ENCODE measurements at regions not wholly inside any gene's neighbourhood (a gene's known extent, or its start where the extent isn't known, plus 50 kb on each side); places are given as distances from the start of the nearest gene placed in this dataset.
"Not testable (repeated sequence)": the region's sequence is repeated elsewhere in the genome, so short reads cannot be mapped to it uniquely, and the experiment has no call there.

GRCh38 chr6:134632024-134632423 is 314.1 kb upstream of the SGK1 start:
- no peak for DNase-seq

DNA sequence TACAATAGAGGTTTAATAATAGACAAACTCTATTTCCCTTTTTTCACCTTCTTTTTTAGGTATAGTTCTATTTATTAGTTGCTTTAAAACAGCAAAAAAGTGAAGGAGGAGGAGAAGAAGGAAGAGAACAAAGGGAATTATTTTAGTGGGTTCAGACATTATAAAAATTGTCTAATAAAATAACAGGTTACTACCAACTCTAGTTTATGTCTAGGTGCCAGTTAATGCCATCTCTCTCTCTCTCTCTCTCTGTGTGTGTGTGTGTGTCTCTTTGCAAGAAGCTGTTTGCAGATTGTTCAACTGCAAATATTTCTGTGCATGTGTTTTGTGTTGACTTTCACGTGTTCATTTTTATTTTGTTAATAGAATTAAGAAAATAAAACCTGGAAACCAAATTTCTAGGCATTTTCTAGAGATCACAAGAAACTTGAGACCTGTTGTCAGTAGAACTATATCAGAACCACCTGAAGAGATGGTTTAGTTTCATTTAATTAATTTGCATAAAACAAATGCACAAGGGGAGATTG is 313.5 kb upstream of the SGK1 start:
- DNase-seq: no peak

DNA sequence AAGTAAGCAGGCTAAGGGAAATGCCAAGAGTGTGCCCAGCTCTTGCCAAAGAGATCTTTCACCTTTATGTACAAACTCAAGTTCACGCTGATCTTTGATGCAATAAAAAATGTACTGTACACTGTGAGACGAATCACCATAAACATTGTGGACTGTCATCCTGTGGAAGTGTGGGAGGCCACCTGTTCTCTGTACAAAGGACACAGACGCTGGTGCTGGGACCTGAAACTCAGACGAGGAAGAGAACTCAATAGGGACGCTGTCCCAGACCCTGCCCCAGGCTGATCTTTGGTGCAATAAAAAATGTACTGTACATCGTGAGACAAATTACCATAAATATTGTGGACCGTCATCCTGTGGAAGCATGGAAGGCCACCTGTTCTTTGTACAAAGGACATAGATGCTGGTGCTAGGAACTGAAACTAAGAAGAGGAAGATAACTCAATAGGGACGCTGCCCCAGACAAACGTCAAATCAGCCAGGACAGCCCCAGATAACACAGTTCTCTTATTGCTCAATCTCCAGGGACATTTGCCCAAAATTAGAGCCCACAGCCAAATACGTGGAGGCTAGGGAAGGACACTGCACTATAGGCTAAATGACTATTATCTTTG is 312.7 kb upstream of the SGK1 start:
- no peak for DNase-seq

DNA sequence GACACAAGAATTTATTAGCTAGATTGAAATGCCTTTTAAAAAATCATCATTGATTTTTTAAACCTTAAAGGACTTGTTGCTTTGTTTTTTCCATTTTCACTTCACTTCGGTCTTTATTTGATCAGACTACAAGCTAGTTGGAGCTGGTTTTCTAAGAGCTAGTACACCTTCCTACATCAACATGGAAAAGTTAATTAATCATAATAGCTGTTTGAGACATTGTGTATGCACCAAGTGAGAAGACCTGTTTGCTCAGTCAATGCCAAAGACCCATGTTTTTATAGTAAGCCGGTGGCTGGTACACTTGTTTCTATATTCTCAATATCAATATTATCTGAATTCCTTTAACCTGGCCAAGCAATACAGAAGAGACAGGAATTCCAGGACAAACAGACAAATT is 310.2 kb upstream of the SGK1 start:
- no peak for DNase-seq

- DNase-seq: no peak
Observed at GRCh38 chr6:134627707-134628106, 309.8 kb upstream of the SGK1 start.

- DNase-seq: no peak
Observed at GRCh38 chr6:134626589-134626988, 308.7 kb upstream of the SGK1 start.

DNA sequence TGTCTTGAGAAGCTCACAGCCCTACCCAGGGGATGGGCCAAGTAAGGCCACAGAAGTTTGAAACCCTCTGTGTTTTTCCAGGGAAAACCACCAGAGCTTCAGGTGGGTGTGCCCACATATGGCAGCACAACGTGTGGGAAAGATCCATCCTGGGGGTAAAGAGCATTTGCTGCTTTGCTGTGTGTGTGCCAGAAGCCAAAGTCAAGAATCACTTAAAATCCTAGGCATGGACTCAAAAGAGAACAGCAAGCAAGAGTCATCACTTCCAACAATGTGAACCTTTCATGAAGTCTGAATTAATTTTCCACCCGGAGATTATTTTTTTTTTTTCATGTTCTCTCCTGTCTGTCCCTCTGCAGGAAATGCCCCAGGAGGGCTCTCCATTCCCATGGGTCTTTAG is 308.2 kb upstream of the SGK1 start:
- DNase-seq: peak; percentile 20

DNA sequence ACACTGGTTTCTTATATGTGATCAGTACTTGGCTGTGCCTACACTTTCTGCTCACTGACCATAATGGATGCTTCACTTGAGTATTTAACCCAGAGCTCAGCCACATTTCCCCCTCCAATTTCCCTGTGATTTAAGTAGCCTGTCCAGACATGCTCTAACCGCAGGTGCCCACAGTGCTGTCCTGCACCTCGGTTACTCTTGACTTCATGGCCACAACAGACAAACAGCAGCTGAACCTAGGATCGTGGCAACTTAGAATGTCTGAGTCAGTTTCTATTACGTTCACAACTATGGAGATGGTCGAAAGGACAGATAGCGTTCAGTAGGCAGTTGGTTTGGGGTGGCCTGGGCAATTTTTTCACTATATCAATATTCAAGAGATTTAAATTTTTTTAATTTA is 306.9 kb upstream of the SGK1 start:
- DNase-seq: no peak

DNA sequence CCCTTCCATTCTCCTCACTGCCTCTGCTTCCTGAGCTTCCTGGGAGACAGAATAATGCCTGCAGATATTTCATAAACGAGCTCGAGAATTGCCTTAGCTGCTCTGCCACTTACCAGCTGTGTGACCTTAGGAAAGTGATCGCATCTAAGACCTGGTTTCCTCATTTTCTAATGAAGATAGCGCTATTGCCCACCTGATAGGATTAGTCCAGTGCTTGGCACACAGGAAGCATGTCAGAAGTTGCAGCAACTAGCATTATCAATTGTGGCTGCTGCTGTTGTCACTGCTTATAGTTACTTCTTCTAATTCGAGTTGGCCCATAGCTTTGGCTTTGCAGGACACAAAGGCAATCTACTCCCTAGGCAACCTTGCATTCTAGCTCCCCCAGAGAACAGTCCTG is 305.5 kb upstream of the SGK1 start:
- DNase-seq: no peak

- no peak for DNase-seq
Observed at GRCh38 chr6:134622382-134623173, 304.7 kb upstream of the SGK1 start.

DNA sequence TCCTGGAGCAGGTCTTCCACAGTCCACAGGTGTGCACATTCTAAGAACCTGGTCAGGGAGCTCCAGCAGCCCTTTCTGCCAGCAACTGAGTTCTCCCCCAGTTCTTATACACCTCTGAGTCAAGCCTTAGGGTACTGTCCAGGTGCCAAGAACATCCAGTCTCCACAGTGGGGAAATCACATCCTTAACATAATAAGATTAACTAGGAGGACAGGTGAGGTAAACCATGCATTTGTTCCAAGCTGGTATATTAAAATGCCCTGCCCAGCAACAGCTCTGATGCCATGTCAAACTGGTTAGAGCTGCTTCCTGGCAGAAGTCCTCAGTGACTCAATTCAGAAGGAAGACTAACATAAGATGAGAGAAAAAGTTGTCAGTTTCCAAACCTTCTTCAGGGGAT is 303.9 kb upstream of the SGK1 start:
- DNase-seq: no peak

GRCh38 chr6:134619789-134620188 is 301.9 kb upstream of the SGK1 start:
- DNase-seq: peak; percentile 76

- no peak for DNase-seq
Observed at GRCh38 chr6:134619077-134619476, 301.2 kb upstream of the SGK1 start.

- DNase-seq: peak; percentile 40
Observed at GRCh38 chr6:134614606-134615485, 296.9 kb upstream of the SGK1 start.

DNA sequence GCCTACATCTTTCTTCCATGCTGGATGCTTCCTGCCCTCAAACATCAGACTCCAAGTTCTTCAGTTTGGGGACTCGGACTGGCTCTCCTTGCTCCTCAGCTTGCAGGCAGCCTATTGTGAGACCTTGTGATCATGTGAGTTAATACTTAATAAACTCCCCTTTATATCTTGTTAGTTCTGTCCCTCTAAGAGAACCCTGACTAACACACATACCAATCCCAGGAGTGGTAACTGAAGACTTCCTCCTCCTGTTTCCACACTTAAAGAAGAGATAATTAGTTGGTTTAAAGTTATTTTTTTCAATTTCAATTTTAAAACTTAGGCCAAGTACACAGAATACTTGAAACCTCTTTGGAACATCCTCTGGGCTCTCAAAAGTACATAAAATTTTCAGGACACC is 294.2 kb upstream of the SGK1 start:
- not testable (repeated sequence) for DNase-seq

DNA sequence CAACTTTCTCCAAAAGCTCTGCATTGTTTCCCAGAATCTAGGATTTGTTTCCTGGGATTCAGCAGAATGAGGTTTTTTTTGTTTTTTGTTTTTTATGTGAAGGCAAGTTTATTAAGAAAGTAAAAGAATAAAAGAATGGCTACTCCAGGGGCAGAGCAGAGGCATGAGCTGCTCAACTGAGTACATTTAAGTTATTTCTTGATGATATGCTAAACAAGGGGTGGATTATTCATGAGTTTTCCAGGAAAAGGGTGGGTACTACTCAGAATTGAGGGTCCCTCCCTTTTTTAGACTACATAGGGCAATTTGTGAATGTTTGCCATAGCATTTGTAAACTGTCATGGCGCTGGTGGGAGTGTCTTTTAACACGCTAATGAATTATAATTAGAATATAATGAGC is 292.5 kb upstream of the SGK1 start:
- no peak for DNase-seq

GRCh38 chr6:134609716-134610261 is 291.9 kb upstream of the SGK1 start:
- peak; percentile 31 for DNase-seq

DNA sequence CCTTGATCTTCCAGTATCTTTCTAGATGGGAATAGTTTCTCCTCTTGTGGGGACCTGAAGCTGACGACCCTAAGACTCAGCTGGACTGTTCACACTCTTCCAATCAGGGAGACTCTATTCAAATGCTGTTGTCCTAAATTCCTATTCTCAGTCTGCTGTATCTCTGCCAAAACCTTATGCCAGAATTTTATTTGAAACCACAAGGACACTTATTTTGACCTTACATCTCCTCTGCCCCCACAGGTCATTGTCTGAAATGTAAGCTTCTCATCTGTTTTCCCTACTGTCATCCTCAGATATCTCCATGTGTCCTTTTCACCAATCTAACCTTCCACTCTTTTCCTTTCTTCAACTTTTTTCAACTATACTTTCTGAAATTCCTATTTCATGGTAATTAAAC is 289.5 kb upstream of the SGK1 start:
- DNase-seq: no peak

DNA sequence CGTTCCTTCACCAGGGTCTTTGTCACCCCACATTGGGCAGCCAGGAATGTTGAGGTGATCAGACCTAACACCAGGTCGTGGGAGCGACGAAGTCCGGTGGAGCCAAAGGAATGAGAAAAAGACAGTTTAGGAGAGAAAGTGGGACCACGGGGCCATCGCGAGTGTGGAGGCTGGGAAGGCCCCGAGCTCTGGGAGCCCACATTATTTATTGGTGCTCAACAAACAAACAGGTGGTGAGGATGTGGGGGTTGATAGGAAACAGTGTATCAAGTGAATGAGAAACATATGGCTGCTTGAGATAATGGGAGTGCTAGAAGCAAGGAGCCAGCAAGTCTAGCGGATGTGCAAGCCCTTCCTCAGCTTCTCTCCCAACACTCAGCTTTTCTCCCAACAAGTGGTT is 287.1 kb upstream of the SGK1 start:
- DNase-seq: no peak

GRCh38 chr6:134604014-134604676 is 286.2 kb upstream of the SGK1 start:
- DNase-seq: no peak

- no peak for DNase-seq
Observed at GRCh38 chr6:134603561-134603960, 285.6 kb upstream of the SGK1 start.

GRCh38 chr6:134602123-134602522 is 284.2 kb upstream of the SGK1 start:
- DNase-seq: no peak

DNA sequence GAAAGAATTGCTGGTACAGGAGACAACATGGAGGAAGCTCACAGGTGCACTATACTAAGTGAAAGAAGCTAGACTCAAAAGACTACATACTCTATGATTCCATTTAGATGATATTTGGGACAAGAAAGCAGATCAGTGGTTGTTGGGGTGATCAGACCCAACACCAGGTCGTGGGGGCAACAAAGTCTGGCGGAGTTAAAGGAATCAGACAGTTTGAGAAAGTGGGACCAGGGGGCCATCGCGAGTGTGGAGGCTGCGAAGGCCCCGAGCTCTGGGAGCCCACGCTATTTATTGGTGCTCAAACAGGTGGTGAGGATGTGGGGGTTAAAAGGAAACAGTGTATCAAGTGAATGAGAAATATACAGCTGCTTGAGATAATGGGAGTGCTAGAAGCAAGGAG is 282.8 kb upstream of the SGK1 start:
- no peak for DNase-seq

All from fibroblast of skin of right biceps (primary cell).